ENCODE measurements at regions not wholly inside any gene's neighbourhood (a gene's known extent, or its start where the extent isn't known, plus 50 kb on each side); places are given as distances from the start of the nearest gene placed in this dataset.

DNA sequence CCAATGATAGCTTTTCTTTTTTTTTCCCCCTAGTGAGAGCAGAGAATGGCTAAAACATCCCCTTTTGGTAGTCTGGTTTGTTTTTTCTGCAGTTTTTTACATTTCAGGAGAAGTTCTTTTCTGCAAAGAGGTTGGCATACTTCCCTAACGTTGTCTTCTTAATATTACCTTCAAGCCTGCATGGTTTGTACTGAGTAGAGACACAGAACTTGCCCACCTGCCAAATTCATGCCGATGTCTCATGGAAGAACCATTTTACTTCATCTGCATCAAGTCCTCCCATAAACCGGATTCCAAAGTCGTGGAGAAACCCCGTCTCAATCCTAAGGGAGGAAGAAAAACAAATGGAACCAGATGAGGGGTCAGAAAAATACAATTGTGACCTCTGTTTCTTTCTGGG, 89.7 kb downstream of the SHOX start:
- intact Hi-C loops (cut with micrococcal nuclease): no loop called here
- dilution Hi-C loops (cut with HindIII; ENCODE audit: low sequenced_read_pairs, unreplicated experiment): no loop called here
- H3K4me1 ChIP-seq (ENCODE audit: control insufficient read depth, insufficient read depth, low read length): no peaks in the 10 kb centered on the region

More for the DNA sequence above, 89.7 kb downstream of the SHOX start:
- H2AK9ac ChIP-seq (replicated peaks; ENCODE audit: low read depth, low read length, poor library complexity): no peak overlapping the region
- H3K9ac ChIP-seq (ENCODE audit: low read depth, low read length): no peak overlapping the region
- H3K56ac ChIP-seq (ENCODE audit: extremely low read depth, insufficient read depth, low read length): no peak overlapping the region
- H3K36me3 ChIP-seq (ENCODE audit: control insufficient read depth, insufficient read depth, low read length): no peaks in the 10 kb centered on the region
- H3K18ac ChIP-seq (ENCODE audit: low read depth, low read length): no peak overlapping the region
- no peaks in the 10 kb centered on the region for H3K79me1 ChIP-seq (ENCODE audit: low read depth in 1 of 2, low read length in 2 of 2)
- no peak overlapping the region for H2BK20ac ChIP-seq (ENCODE audit: low read depth, low read length)
- POLR2A ChIA-PET (ENCODE audit: unreplicated experiment): no interaction called here
- H4K5ac ChIP-seq (ENCODE audit: low read depth, low read length): no peak overlapping the region
- WGBS, 2 experiments (ENCODE audit: extremely low coverage in 2 of 2, insufficient read length in 1 of 2): no CpG with 5 or more reads among the region's 5 CpGs
- no peak overlapping the region for H4K8ac ChIP-seq (ENCODE audit: low read depth in 2 of 2, low read length in 2 of 2)
- no peak overlapping the region for H4K91ac ChIP-seq (ENCODE audit: insufficient read depth, low read depth, low read length)
- H2BK120ac ChIP-seq (ENCODE audit: low read depth, low read length): no peak overlapping the region
- no peaks in the 10 kb centered on the region for H3K27me3 ChIP-seq (ENCODE audit: control insufficient read depth, insufficient read depth, low read length)
- peaks cover 34% of the 10 kb centered on the region; the same call in 1 of the 2 replicates for H3K9me3 ChIP-seq (ENCODE audit: control insufficient read depth, insufficient read depth, low read length)
- H2BK5ac ChIP-seq (ENCODE audit: low read depth, low read length, poor library complexity, severe bottlenecking): no peak overlapping the region
- ATAC-seq (ENCODE audit: low read depth): no peak
- TF ChIP-seq, protein P1, sequence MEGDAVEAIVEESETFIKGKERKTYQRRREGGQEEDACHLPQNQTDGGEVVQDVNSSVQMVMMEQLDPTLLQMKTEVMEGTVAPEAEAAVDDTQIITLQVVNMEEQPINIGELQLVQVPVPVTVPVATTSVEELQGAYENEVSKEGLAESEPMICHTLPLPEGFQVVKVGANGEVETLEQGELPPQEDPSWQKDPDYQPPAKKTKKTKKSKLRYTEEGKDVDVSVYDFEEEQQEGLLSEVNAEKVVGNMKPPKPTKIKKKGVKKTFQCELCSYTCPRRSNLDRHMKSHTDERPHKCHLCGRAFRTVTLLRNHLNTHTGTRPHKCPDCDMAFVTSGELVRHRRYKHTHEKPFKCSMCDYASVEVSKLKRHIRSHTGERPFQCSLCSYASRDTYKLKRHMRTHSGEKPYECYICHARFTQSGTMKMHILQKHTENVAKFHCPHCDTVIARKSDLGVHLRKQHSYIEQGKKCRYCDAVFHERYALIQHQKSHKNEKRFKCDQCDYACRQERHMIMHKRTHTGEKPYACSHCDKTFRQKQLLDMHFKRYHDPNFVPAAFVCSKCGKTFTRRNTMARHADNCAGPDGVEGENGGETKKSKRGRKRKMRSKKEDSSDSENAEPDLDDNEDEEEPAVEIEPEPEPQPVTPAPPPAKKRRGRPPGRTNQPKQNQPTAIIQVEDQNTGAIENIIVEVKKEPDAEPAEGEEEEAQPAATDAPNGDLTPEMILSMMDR (conservative IDR thresholded peaks at IDR 0.05; ENCODE audit: low read depth, low read length): no peak
- TF ChIP-seq RAD21 (IDR thresholded peaks at IDR 0.05; ENCODE audit: low read length) (no peak), RCOR1 (IDR thresholded peaks at IDR 0.05; ENCODE audit: insufficient replicate concordance, low read length) (no peak), MXI1 (IDR thresholded peaks at IDR 0.05; ENCODE audit: borderline replicate concordance, low read depth, low read length) (no peak), SMC3 (IDR thresholded peaks at IDR 0.05; ENCODE audit: low read depth, low read length) (no peak), USF2 (IDR thresholded peaks at IDR 0.05; ENCODE audit: low read depth, low read length) (no peak)
- H3K23ac ChIP-seq (ENCODE audit: low read depth, low read length): no peak overlapping the region
- H3K14ac ChIP-seq (replicated peaks; ENCODE audit: low read depth, low read length): no peak overlapping the region
- no peak overlapping the region for H2AK5ac ChIP-seq (ENCODE audit: low read depth, low read length)
- H3K9me1 ChIP-seq (ENCODE audit: insufficient read depth, low read length): no peaks in the 10 kb centered on the region
- no peak overlapping the region for H3K4ac ChIP-seq (ENCODE audit: low read depth, low read length)
- no peak overlapping the region for H3K27ac ChIP-seq (ENCODE audit: insufficient read depth, low read length)
- CTCF ChIA-PET: no interaction called here
- no peaks in the 10 kb centered on the region for H4K20me1 ChIP-seq (ENCODE audit: insufficient read depth, low read length)
- no peak for DNase-seq
- no TSS peak for BruUV-seq (replicated peaks)
- H2BK15ac ChIP-seq (ENCODE audit: low read depth, low read length): no peak overlapping the region
- in situ Hi-C loops (cut with MboI; ENCODE audit: low sequenced_read_pairs): no loop called here
- H2AFZ ChIP-seq (replicated peaks; ENCODE audit: low read length, poor library complexity): no peak overlapping the region
- H3K4me3 ChIP-seq (ENCODE audit: insufficient read depth, low read depth, low read length): no peak overlapping the region
- H3K4me2 ChIP-seq (ENCODE audit: low read depth, low read length): no peak overlapping the region
